AG04449 (cell line): ENCODE measurements at regions not wholly inside any gene's neighbourhood (a gene's known extent, or its start where the extent isn't known, plus 50 kb on each side); places are given as distances from the start of the nearest gene placed in this dataset.
"Not testable (repeated sequence)": the region's sequence is repeated elsewhere in the genome, so short reads cannot be mapped to it uniquely, and the experiment has no call there.

Experiments used
- CTCF ChIA-PET: fragments of 350-600 bp; formaldehyde crosslinking; extraction: SDS; loops from one replicate; lab custom pipeline; 2021; ENCODE audit warnings: antibody characterized with exemption; lab: Yijun Ruan, JAX
- POLR2A ChIA-PET: fragments of 400-600, 350-600 bp; formaldehyde crosslinking; extraction: SDS; loops from one replicate; lab custom pipeline; 2020; ENCODE audit warnings: antibody characterized with exemption, inconsistent platforms; lab: Yijun Ruan, JAX
- DNase-seq: peaks from one replicate; pipeline ENCODE4 v3.0.0-alpha.2; 2010; ENCODE audit warnings: low read depth, low spot score
- H3K4me3 ChIP-seq: 2 replicates; pipeline ENCODE4 v1.5.1; 2011; ENCODE audit warnings: low read depth, mild to moderate bottlenecking, control low read depth, low read length
- CTCF ChIP-seq: IDR thresholded peaks from one replicate; pipeline ENCODE4 v1.5.1; 2011; ENCODE audit warnings: mild to moderate bottlenecking, moderate library complexity, low read length, control low read depth, inconsistent platforms; ENCODE audit not compliant: insufficient read depth; ENCODE audit errors: missing control alignments

GRCh38 chr11:71091506-71092265, 160.7 kb downstream of the SHANK2 start:
- CTCF ChIA-PET: no interaction called here
- POLR2A ChIA-PET: no interaction called here
- no peak for TF ChIP-seq CTCF
- DNase-seq: no peak
- no peak overlapping the region for H3K4me3 ChIP-seq

DNA sequence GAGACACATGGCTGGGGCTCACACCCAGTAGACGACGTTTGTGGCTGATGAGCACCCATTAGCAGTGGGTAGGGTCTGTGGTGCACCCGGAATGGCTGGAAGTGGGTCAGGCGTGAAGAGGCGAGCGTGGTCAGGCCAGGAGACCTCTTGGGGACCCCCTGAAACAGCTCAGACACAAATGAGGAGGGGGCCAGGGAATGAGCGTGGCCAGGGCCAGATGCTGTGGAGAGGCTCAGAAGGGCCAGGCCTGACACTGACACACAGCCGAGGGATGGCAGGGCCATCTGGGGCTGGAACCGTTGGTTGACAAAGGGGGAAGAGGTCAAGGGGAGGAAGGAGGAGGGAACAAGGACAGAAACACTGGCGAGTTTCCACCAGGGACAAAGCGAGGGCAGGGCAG, 162.8 kb downstream of the SHANK2 start:
- H3K4me3 ChIP-seq: no peak overlapping the region
- TF ChIP-seq CTCF: no peak
- no peak for DNase-seq
- ChIA-PET CTCF (no interaction called here), POLR2A (no interaction called here)

DNA sequence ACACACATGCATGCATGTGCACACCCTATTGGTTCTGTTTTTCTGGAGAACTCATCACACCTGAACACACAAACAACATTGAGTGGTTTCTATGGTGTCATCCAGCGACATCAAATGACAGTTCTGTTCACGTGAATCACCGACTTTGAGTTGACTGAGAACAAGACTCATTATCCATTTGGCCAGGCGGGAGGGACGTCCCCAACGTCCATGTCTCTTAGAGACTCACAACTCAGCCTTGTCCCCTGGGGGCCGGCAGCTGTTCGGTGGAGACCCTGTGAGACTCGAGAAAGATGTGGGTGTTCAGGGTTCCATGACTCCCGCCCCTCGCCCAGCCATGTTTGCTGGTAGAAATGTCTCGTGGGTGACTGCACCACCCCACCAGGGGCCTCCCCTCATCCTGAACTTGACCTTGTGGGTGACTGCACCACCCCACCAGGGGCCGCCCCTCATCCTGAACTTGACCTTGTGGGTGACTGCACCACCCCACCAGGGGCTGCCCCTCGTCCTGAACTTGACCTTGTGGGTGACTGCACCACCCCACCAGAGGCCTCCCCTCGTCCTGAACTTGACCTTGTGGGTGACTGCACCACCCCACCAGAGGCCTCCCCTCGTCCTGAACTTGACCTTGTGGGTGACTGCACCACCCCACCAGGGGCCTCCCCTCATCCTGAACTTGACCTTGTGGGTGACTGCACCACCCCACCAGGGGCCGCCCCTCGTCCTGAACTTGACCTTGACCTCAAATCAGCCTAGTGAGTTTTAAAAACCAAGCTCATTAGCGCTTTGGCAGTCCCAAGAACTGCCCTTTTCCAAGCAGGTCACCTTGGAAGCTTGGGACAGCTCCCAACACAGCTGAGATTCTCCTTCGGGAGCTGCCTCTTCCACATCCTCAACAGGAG, 163.8 kb downstream of the SHANK2 start:
- CTCF ChIA-PET: interaction anchor here (2.2 kb wide), 1 partner anchor 285 kb away, joined by 6 read pairs; no protein-coding TSS in a partner anchor
- DNase-seq, H3K4me3 ChIP-seq, POLR2A ChIA-PET: not testable (repeated sequence)

DNA sequence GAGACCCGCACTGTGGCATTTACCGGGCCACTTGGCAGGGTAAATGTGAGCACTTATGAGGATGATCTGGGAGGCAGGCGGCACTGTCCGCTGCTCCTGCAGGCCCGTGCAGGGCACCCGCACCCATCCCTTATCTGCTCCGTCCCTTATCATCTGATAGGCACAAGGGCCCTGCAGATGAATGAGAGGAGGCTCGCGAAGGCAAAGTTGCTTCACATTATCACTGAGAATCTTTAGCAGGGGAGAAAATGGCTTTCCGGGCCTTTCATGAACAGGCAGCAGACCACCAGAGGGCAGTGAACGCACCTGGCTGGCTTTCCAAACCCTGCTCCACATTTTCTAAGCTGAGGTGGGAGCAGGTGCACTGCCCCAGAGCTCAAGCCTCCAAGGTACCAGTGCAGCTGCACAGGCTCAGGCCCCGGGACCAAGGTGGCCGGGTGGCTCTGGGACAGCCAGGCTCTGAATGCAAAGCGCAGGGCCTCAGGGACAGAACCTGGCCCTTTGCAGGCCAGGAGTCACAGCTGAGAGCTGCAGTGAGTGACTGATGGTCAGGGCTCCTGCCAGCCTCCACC, 165.6 kb downstream of the SHANK2 start:
- ChIA-PET POLR2A (no interaction called here), CTCF (interaction anchor here (0.6 to 2.2 kb wide), 9 partner anchors 9 to 335 kb away, joined by 3 to 8 read pairs (median 3); no protein-coding TSS in a partner anchor)
- H3K4me3 ChIP-seq: no peak overlapping the region
- TF ChIP-seq CTCF: peak; percentile 46
- DNase-seq: no peak

DNA sequence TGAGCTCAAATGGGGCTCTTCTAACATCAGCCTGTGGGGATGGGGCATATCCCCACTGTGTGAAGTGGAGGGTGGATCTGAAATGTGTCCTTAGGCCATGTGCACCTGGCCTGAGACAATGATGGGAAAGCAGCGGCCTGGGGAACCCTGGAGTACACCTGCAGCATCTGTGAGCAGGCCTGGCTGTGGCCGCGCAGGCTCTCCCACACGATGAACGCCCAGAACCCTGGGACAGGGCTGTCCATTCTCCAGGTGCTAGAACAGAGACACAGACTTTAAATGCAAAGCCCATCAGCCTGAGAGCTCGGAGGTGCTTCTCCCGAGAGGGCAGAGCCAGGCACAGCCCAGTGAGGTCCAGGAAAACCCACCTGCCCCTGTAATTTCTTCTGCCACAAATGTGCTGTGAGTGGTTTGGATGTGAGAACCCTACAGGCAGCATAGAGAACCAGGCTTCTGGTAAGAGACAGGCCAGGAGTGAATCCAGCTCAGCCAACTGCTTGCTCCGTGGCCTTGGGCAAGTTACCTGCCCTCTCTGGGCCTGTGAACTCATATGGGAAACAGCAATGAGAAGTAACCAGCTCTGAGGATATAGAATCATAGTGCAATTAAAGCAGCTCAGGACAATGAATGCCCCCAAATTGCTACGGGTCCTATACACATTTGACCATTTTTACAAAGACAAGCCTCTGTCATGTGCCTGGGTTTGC, 167.9 kb downstream of the SHANK2 start:
- CTCF ChIA-PET: interaction anchor here (2.1 kb wide), 1 partner anchor 618 kb away, joined by 6 read pairs; no protein-coding TSS in a partner anchor
- no peak for TF ChIP-seq CTCF
- POLR2A ChIA-PET: no interaction called here
- no peak overlapping the region for H3K4me3 ChIP-seq
- no peak for DNase-seq

- no peak for DNase-seq
- no peak overlapping the region for H3K4me3 ChIP-seq
- no peak for TF ChIP-seq CTCF
- ChIA-PET CTCF (interaction anchor here (2.1 kb wide), 1 partner anchor 616 kb away, joined by 6 read pairs; no protein-coding TSS in a partner anchor), POLR2A (no interaction called here)
Measured at GRCh38 chr11:71083105-71083504, 169.3 kb downstream of the SHANK2 start.
